HL-60 (cell line): ENCODE measurements at regions not wholly inside any gene's neighbourhood (a gene's known extent, or its start where the extent isn't known, plus 50 kb on each side); places are given as distances from the start of the nearest gene placed in this dataset.

ENCODE experiments used
- POLR2AphosphoS5 ChIP-seq: IDR thresholded peaks from 2 replicates; pipeline ENCODE4 v1.6.1; 2012; ENCODE audit warnings: low read depth
- SPI1 ChIP-seq: IDR thresholded peaks from 2 replicates; pipeline ENCODE4 v1.6.1; 2012; ENCODE audit warnings: low read depth, mild to moderate bottlenecking, borderline replicate concordance
- TF ChIP-seq, protein P1 (sequence below): IDR thresholded peaks from one replicate; pipeline ENCODE4 v1.5.1; 2011; ENCODE audit warnings: low read length, control low read depth, inconsistent platforms; ENCODE audit not compliant: insufficient read depth

DNA sequence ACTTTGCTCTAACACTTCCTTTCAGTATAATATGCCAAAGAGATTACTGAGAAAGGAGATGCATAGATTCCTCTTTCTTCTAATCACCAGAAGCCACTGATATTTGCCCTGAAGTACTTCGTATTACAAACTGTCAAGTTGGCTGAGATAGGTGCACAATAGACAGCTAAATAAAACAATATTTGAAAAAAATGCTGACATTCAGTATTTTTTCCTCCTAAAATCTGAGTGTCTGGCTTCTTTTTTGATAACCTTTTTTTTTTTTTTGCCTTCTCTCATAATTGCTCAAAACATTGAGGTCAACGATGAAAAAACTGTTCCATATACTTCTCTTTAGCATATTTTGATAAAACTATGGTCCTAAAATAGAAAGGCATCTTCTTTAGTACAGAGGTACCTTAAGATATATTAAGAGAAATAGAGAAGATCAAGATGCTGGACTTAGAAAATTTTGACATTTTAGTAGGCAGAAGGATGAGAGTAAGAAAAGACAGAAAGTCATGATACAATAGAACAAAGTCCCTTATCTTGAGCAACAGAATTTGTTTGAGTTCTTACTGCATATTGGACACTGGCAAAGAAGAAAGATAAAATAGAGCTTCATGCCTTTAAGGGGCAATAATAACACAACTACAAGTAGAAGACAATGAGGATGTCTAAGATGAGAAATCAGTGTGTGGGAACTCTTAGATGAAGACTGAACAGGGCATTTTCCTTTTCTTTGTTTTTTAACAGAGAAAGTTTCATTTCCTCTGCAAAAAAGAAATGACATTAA, 220.7 kb downstream of the PTH2R start:
- TF ChIP-seq, protein P1, sequence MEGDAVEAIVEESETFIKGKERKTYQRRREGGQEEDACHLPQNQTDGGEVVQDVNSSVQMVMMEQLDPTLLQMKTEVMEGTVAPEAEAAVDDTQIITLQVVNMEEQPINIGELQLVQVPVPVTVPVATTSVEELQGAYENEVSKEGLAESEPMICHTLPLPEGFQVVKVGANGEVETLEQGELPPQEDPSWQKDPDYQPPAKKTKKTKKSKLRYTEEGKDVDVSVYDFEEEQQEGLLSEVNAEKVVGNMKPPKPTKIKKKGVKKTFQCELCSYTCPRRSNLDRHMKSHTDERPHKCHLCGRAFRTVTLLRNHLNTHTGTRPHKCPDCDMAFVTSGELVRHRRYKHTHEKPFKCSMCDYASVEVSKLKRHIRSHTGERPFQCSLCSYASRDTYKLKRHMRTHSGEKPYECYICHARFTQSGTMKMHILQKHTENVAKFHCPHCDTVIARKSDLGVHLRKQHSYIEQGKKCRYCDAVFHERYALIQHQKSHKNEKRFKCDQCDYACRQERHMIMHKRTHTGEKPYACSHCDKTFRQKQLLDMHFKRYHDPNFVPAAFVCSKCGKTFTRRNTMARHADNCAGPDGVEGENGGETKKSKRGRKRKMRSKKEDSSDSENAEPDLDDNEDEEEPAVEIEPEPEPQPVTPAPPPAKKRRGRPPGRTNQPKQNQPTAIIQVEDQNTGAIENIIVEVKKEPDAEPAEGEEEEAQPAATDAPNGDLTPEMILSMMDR, result no peak
- no peak for TF ChIP-seq POLR2AphosphoS5
- TF ChIP-seq SPI1, result no peak
